H9 (cell line): ENCODE measurements at regions not wholly inside any gene's neighbourhood (a gene's known extent, or its start where the extent isn't known, plus 50 kb on each side); places are given as distances from the start of the nearest gene placed in this dataset.
A peak's percentile ranks its signal among the peaks of the same experiment; 100 is the strongest.

Experiments
- DNase-seq: peaks from one replicate; pipeline ENCODE4 v3.0.0-alpha.2; 2017
- H2AFZ ChIP-seq: one replicate; pipeline ENCODE4 v1.6.1; 2013; ENCODE audit warnings: mild to moderate bottlenecking, low read length, control low read depth, moderate library complexity
- H2AK5ac ChIP-seq: 2 replicates; pipeline ENCODE4 v1.6.1; 2013; ENCODE audit warnings: low read length, control low read depth, mixed read lengths; ENCODE audit not compliant: insufficient read length
- H2BK120ac ChIP-seq: one replicate; pipeline ENCODE4 v1.6.1; 2013; ENCODE audit warnings: low read depth, mild to moderate bottlenecking, low read length, control low read depth, inconsistent platforms; ENCODE audit not compliant: poor library complexity, severe bottlenecking
- H2BK12ac ChIP-seq: 2 replicates; pipeline ENCODE4 v1.6.1; 2013; ENCODE audit warnings: low read length, control low read depth, mixed read lengths, low read depth; ENCODE audit not compliant: insufficient read length
- H2BK15ac ChIP-seq: 2 replicates; pipeline ENCODE4 v1.6.1; 2013; ENCODE audit warnings: low read depth, low read length, control low read depth
- H2BK20ac ChIP-seq: one replicate; pipeline ENCODE4 v1.6.1; 2013; ENCODE audit warnings: low read depth, mild to moderate bottlenecking, low read length, control low read depth, inconsistent platforms; ENCODE audit not compliant: poor library complexity, severe bottlenecking
- H2BK5ac ChIP-seq: 2 replicates; pipeline ENCODE4 v1.6.1; 2013; ENCODE audit warnings: low read length, control low read depth, mixed read lengths; ENCODE audit not compliant: insufficient read length
- H3K14ac ChIP-seq: 2 replicates; pipeline ENCODE4 v1.6.1; 2013; ENCODE audit warnings: low read length, control low read depth; ENCODE audit not compliant: insufficient read depth
- H3K18ac ChIP-seq: 2 replicates; pipeline ENCODE4 v1.6.1; 2013; ENCODE audit warnings: low read depth, mild to moderate bottlenecking, mixed read lengths, low read length, control low read depth; ENCODE audit not compliant: insufficient read length
- H3K23ac ChIP-seq: 2 replicates; pipeline ENCODE4 v1.6.1; 2013; ENCODE audit warnings: low read length, control low read depth, mixed read lengths, low read depth; ENCODE audit not compliant: insufficient read length
- H3K23me2 ChIP-seq: 2 replicates; pipeline ENCODE4 v1.6.1; 2013; ENCODE audit warnings: low read depth, mild to moderate bottlenecking, mixed read lengths, low read length, control low read depth; ENCODE audit not compliant: insufficient read length, poor library complexity, severe bottlenecking
- H3K27ac ChIP-seq: 2 replicates; pipeline ENCODE4 v1.5.1; 2013; ENCODE audit warnings: low read length, control low read depth, mixed read lengths, low read depth; ENCODE audit not compliant: insufficient read length
- H3K27me3 ChIP-seq: 2 replicates; pipeline ENCODE4 v1.6.1; 2013; ENCODE audit warnings: low read length, control low read depth, inconsistent platforms; ENCODE audit not compliant: insufficient read depth
- H3K4ac ChIP-seq: 2 replicates; pipeline ENCODE4 v1.6.1; 2013; ENCODE audit warnings: low read depth, mild to moderate bottlenecking, control low read depth, inconsistent platforms, low read length, moderate library complexity
- H3K4me1 ChIP-seq: 2 replicates; pipeline ENCODE4 v1.6.1; 2013; ENCODE audit warnings: low read length, control low read depth, inconsistent platforms; ENCODE audit not compliant: insufficient read depth
- H3K4me2 ChIP-seq: 2 replicates; pipeline ENCODE4 v1.6.1; 2013; ENCODE audit warnings: low read length, control low read depth, mixed read lengths; ENCODE audit not compliant: insufficient read length, insufficient read depth
- H3K56ac ChIP-seq: 2 replicates; pipeline ENCODE4 v1.6.1; 2013; ENCODE audit warnings: low read depth, mild to moderate bottlenecking, mixed read lengths, low read length, control low read depth; ENCODE audit not compliant: insufficient read length
- H3K79me1 ChIP-seq: 2 replicates; pipeline ENCODE4 v1.6.1; 2013; ENCODE audit warnings: low read depth, mild to moderate bottlenecking, moderate library complexity, low read length, control low read depth, inconsistent platforms; ENCODE audit not compliant: insufficient read depth, poor library complexity, severe bottlenecking
- H3K79me2 ChIP-seq: 2 replicates; pipeline ENCODE4 v1.6.1; 2013; ENCODE audit warnings: low read length, control low read depth, inconsistent platforms; ENCODE audit not compliant: insufficient read depth
- H3K9ac ChIP-seq: 2 replicates; pipeline ENCODE4 v1.6.1; 2013; ENCODE audit warnings: low read length, control low read depth, mixed read lengths; ENCODE audit not compliant: insufficient read length; ENCODE audit errors: extremely low read depth
- H3K9me3 ChIP-seq: one replicate; pipeline ENCODE4 v1.6.1; 2013; ENCODE audit warnings: low read depth, low read length, inconsistent platforms; ENCODE audit not compliant: control insufficient read depth
- H3T11ph ChIP-seq: one replicate; pipeline ENCODE4 v1.6.1; 2013; ENCODE audit warnings: mild to moderate bottlenecking, low read length, control low read depth, inconsistent platforms
- H4K20me1 ChIP-seq: one replicate; pipeline ENCODE4 v1.6.1; 2013; ENCODE audit not compliant: control insufficient read depth, insufficient read length, insufficient read depth
- H4K5ac ChIP-seq: 2 replicates; pipeline ENCODE4 v1.6.1; 2013; ENCODE audit warnings: low read depth, mild to moderate bottlenecking, mixed read lengths, low read length, control low read depth; ENCODE audit not compliant: insufficient read length
- H4K8ac ChIP-seq: replicated peaks from 2 replicates; pipeline ENCODE4 v1.6.1; 2013; ENCODE audit warnings: low read length, control low read depth, mixed read lengths, low read depth; ENCODE audit not compliant: insufficient read length
- H4K91ac ChIP-seq: 2 replicates; pipeline ENCODE4 v1.6.1; 2013; ENCODE audit warnings: low read depth, mild to moderate bottlenecking, moderate library complexity, mixed read lengths, low read length, control low read depth; ENCODE audit not compliant: insufficient read length
- H3K27ac Mint-ChIP-seq, 3 experiments: 2 replicates in 2 of 3; 3 replicates in 1 of 3; pipeline ENCODE4 v1.8.0; 2020 to 2021; ENCODE audit warnings: mixed read lengths in 3 of 3, mild to moderate bottlenecking in 1 of 3, moderate library complexity in 1 of 3
- H3K27me3 Mint-ChIP-seq: 2 replicates; pipeline ENCODE4 v1.8.0; 2021; ENCODE audit warnings: low read depth, mild to moderate bottlenecking, moderate library complexity, mixed read lengths
- H3K36me3 Mint-ChIP-seq, 3 experiments: 2 replicates in 2 of 3; 3 replicates in 1 of 3; pipeline ENCODE4 v1.8.0; 2020 to 2021; ENCODE audit warnings: low read depth in 3 of 3, mixed read lengths in 3 of 3; ENCODE audit not compliant: insufficient read depth in 1 of 3
- H3K4me1 Mint-ChIP-seq, 2 experiments: 2 replicates each; pipeline ENCODE4 v1.8.0; 2020; ENCODE audit warnings: mixed read lengths in 2 of 2
- H3K4me3 Mint-ChIP-seq, 2 experiments: 2 replicates in 1 of 2; 3 replicates in 1 of 2; pipeline ENCODE4 v1.8.0; 2020 to 2021; ENCODE audit warnings: mild to moderate bottlenecking in 2 of 2, mixed read lengths in 2 of 2, moderate library complexity in 1 of 2
- H3K9me3 Mint-ChIP-seq, 2 experiments: 2 replicates in 1 of 2; 3 replicates in 1 of 2; pipeline ENCODE4 v1.8.0; 2020; ENCODE audit warnings: mild to moderate bottlenecking in 2 of 2, mixed read lengths in 2 of 2, moderate library complexity in 1 of 2
- CTCF ChIP-seq: fragments of 200-600 bp; sonication (generic); conservative IDR thresholded peaks from 3 replicates; pipeline ENCODE4 v1.8.0; 2021; ENCODE audit warnings: antibody characterized with exemption, mild to moderate bottlenecking
- WGBS: extraction: QIAGEN DNeasy Blood & Tissue Kit; methylation state at CpG from one replicate; pipeline ENCODE4 v1.1.7; 2013; ENCODE audit warnings: missing lambda C conversion rate, low lambda C conversion rate, mixed read lengths; ENCODE audit not compliant: insufficient read length; ENCODE audit errors: extremely low coverage; 5-methylcytosine and 5-hydroxymethylcytosine counted together

GRCh38 chr5:103441523-103441922 lies 121.1 kb downstream of the NUDT12 start:
- peaks cover 6% of the 10 kb centered on the region for H3K4me1 ChIP-seq
- no peak overlapping the region for H3K9ac ChIP-seq
- no peak overlapping the region for H2BK15ac ChIP-seq
- H3K4me2 ChIP-seq: no peak overlapping the region
- H3K23me2 ChIP-seq: no peaks in the 10 kb centered on the region
- peak; percentile 72 for TF ChIP-seq CTCF
- H2AK5ac ChIP-seq: no peak overlapping the region
- no peak overlapping the region for H4K8ac ChIP-seq
- H3K79me1 ChIP-seq: no peaks in the 10 kb centered on the region
- H3K18ac ChIP-seq: no peak overlapping the region
- H3T11ph ChIP-seq: no peak overlapping the region
- no peaks in the 10 kb centered on the region for H3K9me3 ChIP-seq
- no peaks in the 10 kb centered on the region for H3K27me3 ChIP-seq
- no peaks in the 10 kb centered on the region for H3K27me3 Mint-ChIP-seq
- no peak for DNase-seq
- no peak overlapping the region for H3K14ac ChIP-seq
- H3K9me3 Mint-ChIP-seq: peaks cover 0 to 5% of the 10 kb centered on the region in 2 experiments; a peak in 1 of 5 replicates
- H2BK120ac ChIP-seq: no peak overlapping the region
- no peak overlapping the region for H3K23ac ChIP-seq
- H3K4me3 Mint-ChIP-seq: no peak overlapping the region
- H4K91ac ChIP-seq: no peak overlapping the region
- no peaks in the 10 kb centered on the region for H4K20me1 ChIP-seq
- H2BK12ac ChIP-seq: no peak overlapping the region
- H3K4ac ChIP-seq: no peak overlapping the region
- no peaks in the 10 kb centered on the region for H3K79me2 ChIP-seq
- H3K27ac Mint-ChIP-seq: no peak overlapping the region
- no peak overlapping the region for H3K56ac ChIP-seq
- H2AFZ ChIP-seq: no peak overlapping the region
- H2BK5ac ChIP-seq: no peak overlapping the region
- H4K5ac ChIP-seq: no peak overlapping the region
- no CpG with 5 or more reads among the region's 2 CpGs for WGBS
- H2BK20ac ChIP-seq: no peak overlapping the region
- peaks cover 0 to 6% (median 0%) of the 10 kb centered on the region in 3 experiments; a peak in 3 of 7 replicates for H3K36me3 Mint-ChIP-seq
- H3K4me1 Mint-ChIP-seq: peaks cover 25 to 28% of the 10 kb centered on the region in 2 experiments
- no peak overlapping the region for H3K27ac ChIP-seq
